ENCODE measurements at regions not wholly inside any gene's neighbourhood (a gene's known extent, or its start where the extent isn't known, plus 50 kb on each side); places are given as distances from the start of the nearest gene placed in this dataset.
"Not testable (repeated sequence)": the region's sequence is repeated elsewhere in the genome, so short reads cannot be mapped to it uniquely, and the experiment has no call there.

DNA sequence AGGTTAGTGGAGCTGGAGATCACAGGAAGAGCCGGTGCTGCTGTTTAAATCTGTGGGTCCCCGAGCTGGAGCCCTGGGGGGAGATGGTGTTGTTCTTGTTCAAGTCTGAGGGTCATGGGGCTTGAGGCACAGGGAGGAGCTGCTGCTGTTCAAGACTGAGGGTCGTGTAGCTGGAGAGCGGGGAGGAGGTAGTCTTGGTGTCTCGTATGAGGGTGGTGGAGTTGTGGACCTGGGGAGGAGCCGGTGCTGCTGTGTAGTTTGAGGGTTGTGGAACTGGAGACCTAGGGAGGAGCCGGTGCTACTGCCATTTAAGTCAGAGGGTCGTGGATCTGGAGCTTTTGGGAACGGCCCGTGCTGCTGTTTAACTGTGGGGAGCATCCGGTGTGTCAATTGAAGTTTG is 112.2 kb upstream of the SULF2 start:
- Histone ChIP-seq H3K27ac (ENCODE audit: low read depth, low read length) (no peak overlapping the region), H3K23ac (ENCODE audit: low read length) (no peak overlapping the region), H3K79me2 (ENCODE audit: control insufficient read depth, insufficient read depth, low read length, poor library complexity) (no peaks in the 10 kb centered on the region), H2BK12ac (ENCODE audit: low read length) (no peak overlapping the region), H4K8ac (ENCODE audit: low read depth, low read length) (no peak overlapping the region), H3K4me2 (ENCODE audit: low read length) (no peak overlapping the region), H2BK120ac (ENCODE audit: insufficient read depth, low read length, poor library complexity) (no peak overlapping the region), H3K9ac (ENCODE audit: low read length) (no peak overlapping the region), H4K12ac (ENCODE audit: low read depth, low read length) (no peak overlapping the region), H2AFZ (ENCODE audit: insufficient read depth, low read length, poor library complexity) (no peak overlapping the region), H3K79me1 (ENCODE audit: low read length) (no peaks in the 10 kb centered on the region), H3K4ac (ENCODE audit: low read depth, low read length) (no peak overlapping the region), H3K18ac (ENCODE audit: low read length) (no peak overlapping the region), H3K4me1 (ENCODE audit: control insufficient read depth in 1 of 2, insufficient read depth in 2 of 2, low read length in 2 of 2) (no peaks in the 10 kb centered on the region), H4K91ac (ENCODE audit: low read depth, low read length) (no peak overlapping the region), H3K27me3 (ENCODE audit: insufficient read depth, low read length) (no peaks in the 10 kb centered on the region), H2BK5ac (ENCODE audit: low read depth, low read length, poor library complexity) (no peak overlapping the region), H3K14ac (ENCODE audit: low read length) (no peak overlapping the region), H3K9me3 (ENCODE audit: insufficient read depth, low read depth, low read length) (no peaks in the 10 kb centered on the region), H3K36me3 (ENCODE audit: control insufficient read depth in 1 of 2, insufficient read depth in 2 of 2, low read length in 2 of 2) (no peaks in the 10 kb centered on the region), H2AK5ac (ENCODE audit: low read length) (no peak overlapping the region), H3K4me3 (ENCODE audit: low read depth, low read length) (no peak overlapping the region)
- no CpG with 5 or more reads among the region's 11 CpGs for WGBS (ENCODE audit: extremely low coverage, insufficient coverage, insufficient read length)
- no peak for DNase-seq

DNA sequence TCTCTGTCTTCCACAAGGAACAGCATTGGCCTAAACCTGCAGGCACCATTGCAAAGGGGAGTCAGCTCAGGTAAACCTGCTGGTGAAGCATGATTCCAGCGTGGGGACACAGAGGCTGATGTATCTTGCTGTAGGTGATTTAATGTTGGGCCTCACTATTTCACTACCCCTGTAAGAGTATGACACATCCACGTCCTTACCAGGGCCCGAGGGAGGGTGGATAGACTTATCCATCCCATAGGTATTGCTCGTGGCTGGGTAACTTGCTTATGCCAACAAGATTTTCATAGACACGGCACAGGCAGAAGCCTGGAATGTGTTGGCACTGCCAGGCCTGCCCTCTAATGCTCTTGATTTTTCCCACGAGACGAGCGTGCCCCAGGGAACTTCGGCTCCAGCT is 107.4 kb upstream of the SULF2 start:
- H2AK5ac ChIP-seq (ENCODE audit: low read length); H4K91ac ChIP-seq (ENCODE audit: low read depth, low read length); H3K27me3 ChIP-seq (ENCODE audit: insufficient read depth, low read length); H2BK5ac ChIP-seq (ENCODE audit: low read depth, low read length, poor library complexity); H3K79me2 ChIP-seq (ENCODE audit: control insufficient read depth, insufficient read depth, low read length, poor library complexity); H3K4me1 ChIP-seq (ENCODE audit: control insufficient read depth in 1 of 2, insufficient read depth in 2 of 2, low read length in 2 of 2); H3K79me1 ChIP-seq (ENCODE audit: low read length); H4K12ac ChIP-seq (ENCODE audit: low read depth, low read length); H3K4me2 ChIP-seq (ENCODE audit: low read length); DNase-seq; H2AFZ ChIP-seq (ENCODE audit: insufficient read depth, low read length, poor library complexity); H4K8ac ChIP-seq (ENCODE audit: low read depth, low read length); H3K23ac ChIP-seq (ENCODE audit: low read length); H2BK12ac ChIP-seq (ENCODE audit: low read length); H3K27ac ChIP-seq (ENCODE audit: low read depth, low read length); H2BK120ac ChIP-seq (ENCODE audit: insufficient read depth, low read length, poor library complexity); H3K18ac ChIP-seq (ENCODE audit: low read length); H3K9ac ChIP-seq (ENCODE audit: low read length); H3K9me3 ChIP-seq (ENCODE audit: insufficient read depth, low read depth, low read length); H3K36me3 ChIP-seq (ENCODE audit: control insufficient read depth in 1 of 2, insufficient read depth in 2 of 2, low read length in 2 of 2); H3K4ac ChIP-seq (ENCODE audit: low read depth, low read length); H3K14ac ChIP-seq (ENCODE audit: low read length); H3K4me3 ChIP-seq (ENCODE audit: low read depth, low read length): not testable (repeated sequence)
- whole genome bisulfite sequencing (ENCODE audit: extremely low coverage, insufficient coverage, insufficient read length): no CpG with 5 or more reads among the region's 9 CpGs

- not testable (repeated sequence) for H3K9me3 ChIP-seq (ENCODE audit: insufficient read depth, low read depth, low read length); H2AK5ac ChIP-seq (ENCODE audit: low read length); H4K8ac ChIP-seq (ENCODE audit: low read depth, low read length); H3K4ac ChIP-seq (ENCODE audit: low read depth, low read length); H2AFZ ChIP-seq (ENCODE audit: insufficient read depth, low read length, poor library complexity); H4K12ac ChIP-seq (ENCODE audit: low read depth, low read length); H3K23ac ChIP-seq (ENCODE audit: low read length); H3K27ac ChIP-seq (ENCODE audit: low read depth, low read length); H3K4me2 ChIP-seq (ENCODE audit: low read length); H2BK5ac ChIP-seq (ENCODE audit: low read depth, low read length, poor library complexity); H3K4me3 ChIP-seq (ENCODE audit: low read depth, low read length); H3K4me1 ChIP-seq (ENCODE audit: control insufficient read depth in 1 of 2, insufficient read depth in 2 of 2, low read length in 2 of 2); H2BK12ac ChIP-seq (ENCODE audit: low read length); H3K36me3 ChIP-seq (ENCODE audit: control insufficient read depth in 1 of 2, insufficient read depth in 2 of 2, low read length in 2 of 2); H2BK120ac ChIP-seq (ENCODE audit: insufficient read depth, low read length, poor library complexity); H3K14ac ChIP-seq (ENCODE audit: low read length); H3K9ac ChIP-seq (ENCODE audit: low read length); H3K79me1 ChIP-seq (ENCODE audit: low read length); H4K91ac ChIP-seq (ENCODE audit: low read depth, low read length); H3K18ac ChIP-seq (ENCODE audit: low read length); H3K79me2 ChIP-seq (ENCODE audit: control insufficient read depth, insufficient read depth, low read length, poor library complexity); H3K27me3 ChIP-seq (ENCODE audit: insufficient read depth, low read length); DNase-seq
- WGBS (ENCODE audit: extremely low coverage, insufficient coverage, insufficient read length): no CpG with 5 or more reads among the region's 5 CpGs
Measured at GRCh38 chr20:47890708-47891107, 105.4 kb upstream of the SULF2 start.

GRCh38 chr20:47889751-47890150 is 104.5 kb upstream of the SULF2 start:
- H3K36me3 ChIP-seq (ENCODE audit: control insufficient read depth in 1 of 2, insufficient read depth in 2 of 2, low read length in 2 of 2); H2AFZ ChIP-seq (ENCODE audit: insufficient read depth, low read length, poor library complexity); H4K8ac ChIP-seq (ENCODE audit: low read depth, low read length); H3K23ac ChIP-seq (ENCODE audit: low read length); H3K4ac ChIP-seq (ENCODE audit: low read depth, low read length); H3K4me1 ChIP-seq (ENCODE audit: control insufficient read depth in 1 of 2, insufficient read depth in 2 of 2, low read length in 2 of 2); H2AK5ac ChIP-seq (ENCODE audit: low read length); H3K9ac ChIP-seq (ENCODE audit: low read length); H3K79me1 ChIP-seq (ENCODE audit: low read length); H3K4me3 ChIP-seq (ENCODE audit: low read depth, low read length); H3K9me3 ChIP-seq (ENCODE audit: insufficient read depth, low read depth, low read length); H3K27ac ChIP-seq (ENCODE audit: low read depth, low read length); H3K18ac ChIP-seq (ENCODE audit: low read length); H2BK5ac ChIP-seq (ENCODE audit: low read depth, low read length, poor library complexity); H2BK12ac ChIP-seq (ENCODE audit: low read length); H3K14ac ChIP-seq (ENCODE audit: low read length); H4K12ac ChIP-seq (ENCODE audit: low read depth, low read length); H2BK120ac ChIP-seq (ENCODE audit: insufficient read depth, low read length, poor library complexity); H4K91ac ChIP-seq (ENCODE audit: low read depth, low read length); H3K79me2 ChIP-seq (ENCODE audit: control insufficient read depth, insufficient read depth, low read length, poor library complexity); H3K4me2 ChIP-seq (ENCODE audit: low read length); H3K27me3 ChIP-seq (ENCODE audit: insufficient read depth, low read length); DNase-seq: not testable (repeated sequence)
- WGBS (ENCODE audit: extremely low coverage, insufficient coverage, insufficient read length): no CpG with 5 or more reads among the region's 12 CpGs
